ENCODE measurements at regions not wholly inside any gene's neighbourhood (a gene's known extent, or its start where the extent isn't known, plus 50 kb on each side); places are given as distances from the start of the nearest gene placed in this dataset.

GRCh38 chr3:117811786-117812185 is 1102.2 kb downstream of the TUSC7 start:
- POLR2A ChIA-PET (ENCODE audit: unreplicated experiment) = no interaction called here
- ATAC-seq (no peak), DNase-seq (no peak)
- Histone ChIP-seq H3K36me3 (ENCODE audit: low read depth, low read length) (no peaks in the 10 kb centered on the region), H3K27me3 (ENCODE audit: low read length) (no peaks in the 10 kb centered on the region), H3K9me3 (ENCODE audit: low read length) (peaks cover 13% of the 10 kb centered on the region), H3K9me2 (replicated peaks; ENCODE audit: low read length) (no peaks in the 10 kb centered on the region), H3K79me2 (ENCODE audit: low read length) (no peaks in the 10 kb centered on the region), H3K27ac (ENCODE audit: low read length) (no peak overlapping the region), H3F3A (ENCODE audit: low read length, unreplicated experiment) (no peaks in the 10 kb centered on the region), H2AFZ (ENCODE audit: low read length) (no peak overlapping the region), H3K4me3 (ENCODE audit: low read length) (no peak overlapping the region), H3K9ac (ENCODE audit: low read length) (no peak overlapping the region), H3K4me1 (ENCODE audit: insufficient read depth, low read length) (no peaks in the 10 kb centered on the region), H4K20me1 (ENCODE audit: low read length) (no peaks in the 10 kb centered on the region), H3K4me2 (ENCODE audit: low read length) (no peak overlapping the region)
- TF ChIP-seq EZH2phosphoT487 (IDR thresholded peaks at IDR 0.05; ENCODE audit: borderline replicate concordance, low read length) = no peak
- TF ChIP-seq EZH2 (IDR thresholded peaks at IDR 0.05; ENCODE audit: low read length, unreplicated experiment) = no peak
- no peak for TF ChIP-seq CTCF (conservative IDR thresholded peaks at IDR 0.05; ENCODE audit: low read depth, low read length)
- CTCF ChIA-PET = no interaction called here
- intact Hi-C loops (cut with micrococcal nuclease) = no loop called here
- BruUV-seq (replicated peaks) = no TSS peak

GRCh38 chr3:117814975-117815374 is 1105.4 kb downstream of the TUSC7 start:
- ChIA-PET CTCF (no interaction called here), POLR2A (ENCODE audit: unreplicated experiment) (no interaction called here)
- Histone ChIP-seq H3K9me3 (ENCODE audit: low read length) (peaks cover 18% of the 10 kb centered on the region), H3K9me2 (replicated peaks; ENCODE audit: low read length) (no peaks in the 10 kb centered on the region), H3K4me3 (ENCODE audit: low read length) (no peak overlapping the region), H3K27me3 (ENCODE audit: low read length) (no peaks in the 10 kb centered on the region), H2AFZ (ENCODE audit: low read length) (no peak overlapping the region), H3K4me2 (ENCODE audit: low read length) (no peak overlapping the region), H3K9ac (ENCODE audit: low read length) (no peak overlapping the region), H3K79me2 (ENCODE audit: low read length) (no peaks in the 10 kb centered on the region), H3K36me3 (ENCODE audit: low read depth, low read length) (no peaks in the 10 kb centered on the region), H3K27ac (ENCODE audit: low read length) (no peak overlapping the region), H3K4me1 (ENCODE audit: insufficient read depth, low read length) (no peaks in the 10 kb centered on the region), H4K20me1 (ENCODE audit: low read length) (no peaks in the 10 kb centered on the region), H3F3A (ENCODE audit: low read length, unreplicated experiment) (no peaks in the 10 kb centered on the region)
- DNase-seq (no peak), ATAC-seq (no peak)
- no peak for TF ChIP-seq EZH2phosphoT487 (IDR thresholded peaks at IDR 0.05; ENCODE audit: borderline replicate concordance, low read length)
- intact Hi-C loops (cut with micrococcal nuclease) = no loop called here
- BruUV-seq (replicated peaks) = no TSS peak

DNA sequence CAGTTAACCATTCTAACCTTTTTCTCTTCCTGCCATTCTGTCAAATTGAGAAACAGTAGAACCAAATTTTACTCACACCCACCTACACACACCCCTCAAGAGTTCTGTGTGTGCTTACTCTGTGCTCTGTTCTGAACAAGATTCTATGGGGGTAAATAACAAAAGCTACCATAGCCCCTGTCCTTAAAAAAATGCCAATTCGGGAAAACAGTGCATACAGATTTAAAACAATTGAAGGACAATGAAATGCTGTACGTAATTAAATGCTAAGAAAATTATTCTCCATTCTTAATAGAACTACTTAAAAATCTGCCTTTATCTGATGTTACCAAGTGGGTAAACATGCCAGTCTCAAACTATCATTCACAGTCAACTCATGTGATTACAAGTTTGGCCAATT is 1107.5 kb downstream of the TUSC7 start:
- Histone ChIP-seq H3K4me2 (ENCODE audit: low read length) (no peak overlapping the region), H2AFZ (ENCODE audit: low read length) (no peak overlapping the region), H3K9me3 (ENCODE audit: low read length) (peaks cover 23% of the 10 kb centered on the region; the same call in 1 of the 2 replicates), H3K9ac (ENCODE audit: low read length) (no peak overlapping the region), H3K79me2 (ENCODE audit: low read length) (no peaks in the 10 kb centered on the region), H3K9me2 (replicated peaks; ENCODE audit: low read length) (no peaks in the 10 kb centered on the region), H3F3A (ENCODE audit: low read length, unreplicated experiment) (no peaks in the 10 kb centered on the region), H3K4me1 (ENCODE audit: insufficient read depth, low read length) (no peaks in the 10 kb centered on the region), H3K4me3 (ENCODE audit: low read length) (no peak overlapping the region), H4K20me1 (ENCODE audit: low read length) (no peaks in the 10 kb centered on the region), H3K27ac (ENCODE audit: low read length) (no peak overlapping the region), H3K36me3 (ENCODE audit: low read depth, low read length) (no peaks in the 10 kb centered on the region), H3K27me3 (ENCODE audit: low read length) (no peaks in the 10 kb centered on the region)
- no TSS peak for BruUV-seq (replicated peaks)
- POLR2A ChIA-PET (ENCODE audit: unreplicated experiment) = no interaction called here
- intact Hi-C loops (cut with micrococcal nuclease) = no loop called here
- TF ChIP-seq EZH2phosphoT487 (IDR thresholded peaks at IDR 0.05; ENCODE audit: borderline replicate concordance, low read length) = no peak
- TF ChIP-seq CTCF (conservative IDR thresholded peaks at IDR 0.05; ENCODE audit: low read depth, low read length) = no peak
- no peak for TF ChIP-seq EZH2 (IDR thresholded peaks at IDR 0.05; ENCODE audit: low read length, unreplicated experiment)
- CTCF ChIA-PET = no interaction called here
- DNase-seq = no peak
- ATAC-seq = no peak

Data from PC-3 (cell line).